CD14-positive monocyte (primary cell): ENCODE measurements at regions not wholly inside any gene's neighbourhood (a gene's known extent, or its start where the extent isn't known, plus 50 kb on each side); places are given as distances from the start of the nearest gene placed in this dataset.

Experiments used
- DNase-seq, 3 donors: peaks; one replicate each; pipeline ENCODE4 v3.0.0-alpha.2; 2011 to 2022
- H2AFZ ChIP-seq: 2 replicates; pipeline ENCODE4 v1.6.0; 2012; ENCODE audit warnings: mild to moderate bottlenecking, low read depth, low read length, inconsistent platforms; ENCODE audit not compliant: insufficient read depth, poor library complexity, severe bottlenecking
- H3K27ac ChIP-seq, 2 donors: 1 replicate in 1 of 2; 2 replicates in 1 of 2; pipeline ENCODE4 v1.5.1; 2012 to 2013; ENCODE audit warnings: low read length in 2 of 2, control low read depth in 1 of 2, inconsistent platforms in 1 of 2, low read depth in 1 of 2, mild to moderate bottlenecking in 1 of 2
- H3K27me3 ChIP-seq, 2 donors: one replicate each; pipeline versions ENCODE4 v1.6.0 to v1.6.1; 2011 to 2013; ENCODE audit warnings: low read length in 2 of 2; ENCODE audit not compliant: control insufficient read depth in 2 of 2, insufficient read depth in 2 of 2
- H3K36me3 ChIP-seq, 2 donors: replicated peaks in 1 of 2; 1 replicate in 1 of 2; 2 replicates in 1 of 2; pipeline versions ENCODE4 v1.5.1 to v1.6.1; 2012 to 2013; ENCODE audit warnings: low read length in 2 of 2, control low read depth in 1 of 2, inconsistent platforms in 1 of 2, mild to moderate bottlenecking in 1 of 2; ENCODE audit not compliant: insufficient read depth in 2 of 2, control insufficient read depth in 1 of 2
- H3K4me1 ChIP-seq, 2 donors: 1 replicate in 1 of 2; 2 replicates in 1 of 2; pipeline versions ENCODE4 v1.5.1 to v1.6.1; 2012 to 2013; ENCODE audit warnings: low read length in 2 of 2, control low read depth in 1 of 2, inconsistent platforms in 1 of 2, mild to moderate bottlenecking in 1 of 2, moderate library complexity in 1 of 2; ENCODE audit not compliant: insufficient read depth in 2 of 2, control insufficient read depth in 1 of 2
- H3K4me2 ChIP-seq: replicated peaks from 2 replicates; pipeline ENCODE3; 2012; ENCODE audit warnings: low read length, moderate library complexity, mild to moderate bottlenecking; ENCODE audit not compliant: poor library complexity, severe bottlenecking; ENCODE audit errors: extremely low read depth
- H3K4me3 ChIP-seq, 3 experiments: fragments of 200-600 bp in 1 of 3; sonication (generic) in 1 of 3; replicated peaks in 1 of 3; 1 replicate in 2 of 3; 2 replicates in 1 of 3; pipeline ENCODE4 v1.5.1; 2011 to 2013; ENCODE audit warnings: low read length in 3 of 3, mild to moderate bottlenecking in 3 of 3, control low read depth in 2 of 3, low read depth in 2 of 3, inconsistent platforms in 1 of 3, moderate library complexity in 1 of 3
- H3K79me2 ChIP-seq: 2 replicates; pipeline ENCODE4 v1.6.0; 2012; ENCODE audit warnings: mild to moderate bottlenecking, control low read depth, inconsistent platforms, low read length, moderate library complexity; ENCODE audit not compliant: insufficient read depth
- H3K9ac ChIP-seq: 2 replicates; pipeline ENCODE4 v1.6.0; 2017; ENCODE audit warnings: low read length, mild to moderate bottlenecking; ENCODE audit not compliant: insufficient read depth, poor library complexity, severe bottlenecking
- H3K9me3 ChIP-seq, 2 donors: replicated peaks in 1 of 2; 1 replicate in 1 of 2; 2 replicates in 1 of 2; pipeline versions ENCODE4 v1.5.1 to v1.6.1; 2012 to 2013; ENCODE audit warnings: low read length in 2 of 2, control low read depth in 1 of 2; ENCODE audit not compliant: control insufficient read depth in 1 of 2, insufficient read depth in 1 of 2
- H4K20me1 ChIP-seq: 2 replicates; pipeline ENCODE4 v1.6.0; 2012; ENCODE audit warnings: mild to moderate bottlenecking, low read length, control low read depth, moderate library complexity; ENCODE audit not compliant: insufficient read depth
- H3K27ac Mint-ChIP-seq, 7 donors: one replicate each; pipeline ENCODE4 v1.8.0; 2020; ENCODE audit warnings: mild to moderate bottlenecking in 7 of 7, mixed read lengths in 7 of 7, moderate library complexity in 6 of 7, inconsistent platforms in 2 of 7
- H3K27me3 Mint-ChIP-seq, 3 donors: one replicate each; pipeline ENCODE4 v1.8.0; 2021 to 2022; ENCODE audit warnings: low read depth in 3 of 3, mild to moderate bottlenecking in 3 of 3, mixed read lengths in 3 of 3, moderate library complexity in 3 of 3, inconsistent platforms in 1 of 3
- H3K36me3 Mint-ChIP-seq, 2 donors: one replicate each; pipeline ENCODE4 v1.8.0; 2020; ENCODE audit warnings: mixed read lengths in 2 of 2, inconsistent platforms in 1 of 2, mild to moderate bottlenecking in 1 of 2
- H3K4me1 Mint-ChIP-seq: one replicate; pipeline ENCODE4 v1.8.0; 2020; ENCODE audit warnings: mild to moderate bottlenecking, mixed read lengths
- H3K4me3 Mint-ChIP-seq, 2 donors: one replicate each; pipeline ENCODE4 v1.8.0; 2020; ENCODE audit warnings: mild to moderate bottlenecking in 2 of 2, mixed read lengths in 2 of 2, moderate library complexity in 1 of 2
- H3K9me3 Mint-ChIP-seq, 7 donors: one replicate each; pipeline ENCODE4 v1.8.0; 2020 to 2022; ENCODE audit warnings: mixed read lengths in 7 of 7, mild to moderate bottlenecking in 6 of 7, moderate library complexity in 6 of 7, inconsistent platforms in 2 of 7
- CTCF ChIP-seq: fragments of 200-600 bp; IDR thresholded peaks from one replicate; pipeline ENCODE4 v1.8.0; 2022; ENCODE audit warnings: antibody characterized with exemption, mild to moderate bottlenecking
- WGBS: methylation state at CpG from one replicate; pipeline ENCODE4 v1.1.5; 2013; ENCODE audit warnings: missing lambda C conversion rate; ENCODE audit not compliant: insufficient coverage; 5-methylcytosine and 5-hydroxymethylcytosine counted together
- intact Hi-C, 2 donors: fragments of 100-400 bp; cut with micrococcal nuclease; formaldehyde crosslinking; loops; one replicate each; pipeline versions ENCODE4 v1.15.0 to v1.15.1; 2023

GRCh38 chr1:187252923-187253322 is 424.2 kb downstream of the PLA2G4A start:
- H3K79me2 ChIP-seq, result no peaks in the 10 kb centered on the region
- no peaks in the 10 kb centered on the region for H3K4me1 ChIP-seq
- no peak for TF ChIP-seq CTCF
- Mint-ChIP-seq H3K9me3 (no peaks in the 10 kb centered on the region), H3K4me3 (no peak overlapping the region), H3K27ac (no peak overlapping the region), H3K27me3 (peaks cover 0 to 2% (median 0%) of the 10 kb centered on the region in 3 donors), H3K36me3 (no peaks in the 10 kb centered on the region), H3K4me1 (no peaks in the 10 kb centered on the region)
- no peak for DNase-seq
- H3K9ac ChIP-seq, result no peak overlapping the region
- H4K20me1 ChIP-seq, result no peaks in the 10 kb centered on the region
- no peak overlapping the region for H3K4me3 ChIP-seq
- intact Hi-C loops, result no loop called here
- H3K36me3 ChIP-seq, result no peaks in the 10 kb centered on the region
- no peaks in the 10 kb centered on the region for H3K9me3 ChIP-seq
- no CpG with 5 or more reads among the region's 1 CpG for WGBS
- no peak overlapping the region for H3K4me2 ChIP-seq
- no peak overlapping the region for H2AFZ ChIP-seq
- no peak overlapping the region for H3K27ac ChIP-seq
- no peaks in the 10 kb centered on the region for H3K27me3 ChIP-seq

- Histone ChIP-seq H3K9me3 (no peaks in the 10 kb centered on the region), H3K27ac (no peak overlapping the region), H3K4me2 (no peak overlapping the region), H3K79me2 (no peaks in the 10 kb centered on the region), H3K36me3 (no peaks in the 10 kb centered on the region), H4K20me1 (no peaks in the 10 kb centered on the region), H3K4me3 (no peak overlapping the region), H2AFZ (no peak overlapping the region), H3K27me3 (no peaks in the 10 kb centered on the region), H3K9ac (no peak overlapping the region), H3K4me1 (no peaks in the 10 kb centered on the region)
- Mint-ChIP-seq H3K9me3 (no peaks in the 10 kb centered on the region), H3K36me3 (no peaks in the 10 kb centered on the region), H3K4me3 (no peak overlapping the region), H3K4me1 (no peaks in the 10 kb centered on the region), H3K27ac (no peak overlapping the region), H3K27me3 (peaks cover 0 to 1% (median 0%) of the 10 kb centered on the region in 3 donors)
- no peak for TF ChIP-seq CTCF
- no peak for DNase-seq
- WGBS, result 100% methylated on average over 2 of the region's 3 CpGs
- intact Hi-C loops, result no loop called here
These were observed 428.7 kb downstream of the PLA2G4A start for GRCh38 chr1:187257476-187257875.
